MCF 10A (cell line): ENCODE measurements at regions not wholly inside any gene's neighbourhood (a gene's known extent, or its start where the extent isn't known, plus 50 kb on each side); places are given as distances from the start of the nearest gene placed in this dataset.

Experiments used
- BruUV-seq: library from RNA; stranded (reverse); fragments of 400-500 nt; replicated peaks from 2 replicates; lab custom pipeline; 2021; lab: Mats Ljungman, UMichigan
- CTCF ChIA-PET: fragments of 300-600 bp; sonication (Branson Sonifier 250); formaldehyde crosslinking; extraction: SDS; loops from one replicate; lab custom pipeline; 2021; ENCODE audit warnings: antibody characterized with exemption, inconsistent platforms; lab: Yijun Ruan, JAX
- POLR2A ChIA-PET: fragments of 300-600, 350-650 bp; sonication (Branson Sonifier 250); formaldehyde crosslinking; extraction: SDS; loops from one replicate; lab custom pipeline; 2020; ENCODE audit warnings: antibody characterized with exemption, inconsistent platforms; lab: Yijun Ruan, JAX
- DNase-seq: peaks from one replicate; pipeline ENCODE4 v3.0.0-alpha.2; 2018; ENCODE audit not compliant: unreplicated experiment
- H3K27ac Mint-ChIP-seq: one replicate; pipeline ENCODE4 v1.8.0; 2022; ENCODE audit warnings: mild to moderate bottlenecking, low read depth, mixed read lengths; ENCODE audit not compliant: unreplicated experiment
- H3K27me3 Mint-ChIP-seq: one replicate; pipeline ENCODE4 v1.8.0; 2022; ENCODE audit warnings: mixed read lengths; ENCODE audit not compliant: insufficient read depth, unreplicated experiment
- H3K36me3 Mint-ChIP-seq: one replicate; pipeline ENCODE4 v1.8.0; 2022; ENCODE audit warnings: mild to moderate bottlenecking, moderate library complexity, mixed read lengths; ENCODE audit not compliant: insufficient read depth, unreplicated experiment
- H3K4me1 Mint-ChIP-seq: one replicate; pipeline ENCODE4 v1.8.0; 2022; ENCODE audit warnings: mixed read lengths; ENCODE audit not compliant: insufficient read depth, unreplicated experiment
- H3K4me3 Mint-ChIP-seq: one replicate; pipeline ENCODE4 v1.8.0; 2022; ENCODE audit warnings: mild to moderate bottlenecking, moderate library complexity, mixed read lengths; ENCODE audit not compliant: unreplicated experiment
- H3K9me3 Mint-ChIP-seq: one replicate; pipeline ENCODE4 v1.8.0; 2022; ENCODE audit warnings: mixed read lengths; ENCODE audit not compliant: unreplicated experiment
- intact Hi-C: fragments of 100-400 bp; cut with micrococcal nuclease; formaldehyde crosslinking; loops from 2 replicates; pipeline ENCODE4 v1.14.1; 2022
- TF ChIP-seq, protein P1 (sequence below): fragments of 200-600 bp; IDR thresholded peaks from one replicate; pipeline ENCODE4 v1.8.0; 2022; ENCODE audit warnings: antibody characterized with exemption, mild to moderate bottlenecking; ENCODE audit not compliant: unreplicated experiment

DNA sequence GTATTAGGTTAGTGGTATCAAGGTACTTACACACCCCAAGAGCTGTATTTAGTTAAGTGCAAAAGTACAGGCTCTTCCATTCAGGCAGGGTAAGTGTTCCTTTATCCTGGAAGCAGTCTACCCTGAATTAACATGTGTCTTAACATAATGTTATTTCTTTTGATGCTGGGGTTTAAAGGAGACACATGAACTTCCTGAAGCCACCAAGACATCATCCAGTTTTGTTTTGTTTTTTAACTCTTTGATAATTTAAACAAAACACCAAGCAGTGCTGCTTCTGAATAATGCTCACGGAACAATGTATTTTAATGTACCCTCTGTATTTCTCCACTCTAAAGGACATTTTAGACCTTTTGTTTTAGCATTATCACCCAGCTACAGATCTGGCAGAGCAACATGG lies 50.5 kb upstream of the PLCB4 start:
- POLR2A ChIA-PET: no interaction called here
- BruUV-seq: no TSS peak
- Mint-ChIP-seq H3K9me3 (no peaks in the 10 kb centered on the region), H3K4me3 (no peak overlapping the region), H3K27ac (no peak overlapping the region), H3K4me1 (no peaks in the 10 kb centered on the region), H3K36me3 (no peaks in the 10 kb centered on the region), H3K27me3 (no peaks in the 10 kb centered on the region)
- no peak for DNase-seq
- intact Hi-C loops: no loop called here
- CTCF ChIA-PET: interaction anchor here (0.6 to 0.7 kb wide), 2 partner anchors 44 to 313 kb away, joined by 3 to 9 read pairs; no protein-coding TSS in a partner anchor
- TF ChIP-seq, protein P1, sequence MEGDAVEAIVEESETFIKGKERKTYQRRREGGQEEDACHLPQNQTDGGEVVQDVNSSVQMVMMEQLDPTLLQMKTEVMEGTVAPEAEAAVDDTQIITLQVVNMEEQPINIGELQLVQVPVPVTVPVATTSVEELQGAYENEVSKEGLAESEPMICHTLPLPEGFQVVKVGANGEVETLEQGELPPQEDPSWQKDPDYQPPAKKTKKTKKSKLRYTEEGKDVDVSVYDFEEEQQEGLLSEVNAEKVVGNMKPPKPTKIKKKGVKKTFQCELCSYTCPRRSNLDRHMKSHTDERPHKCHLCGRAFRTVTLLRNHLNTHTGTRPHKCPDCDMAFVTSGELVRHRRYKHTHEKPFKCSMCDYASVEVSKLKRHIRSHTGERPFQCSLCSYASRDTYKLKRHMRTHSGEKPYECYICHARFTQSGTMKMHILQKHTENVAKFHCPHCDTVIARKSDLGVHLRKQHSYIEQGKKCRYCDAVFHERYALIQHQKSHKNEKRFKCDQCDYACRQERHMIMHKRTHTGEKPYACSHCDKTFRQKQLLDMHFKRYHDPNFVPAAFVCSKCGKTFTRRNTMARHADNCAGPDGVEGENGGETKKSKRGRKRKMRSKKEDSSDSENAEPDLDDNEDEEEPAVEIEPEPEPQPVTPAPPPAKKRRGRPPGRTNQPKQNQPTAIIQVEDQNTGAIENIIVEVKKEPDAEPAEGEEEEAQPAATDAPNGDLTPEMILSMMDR: no peak
